H1 (cell line): ENCODE measurements at regions not wholly inside any gene's neighbourhood (a gene's known extent, or its start where the extent isn't known, plus 50 kb on each side); places are given as distances from the start of the nearest gene placed in this dataset.

ENCODE experiments used
- ATF2 ChIP-seq: IDR thresholded peaks from 2 replicates; pipeline ENCODE4 v1.6.1; 2012; ENCODE audit warnings: low read length, inconsistent platforms
- KDM4A ChIP-seq: IDR thresholded peaks from one replicate; pipeline ENCODE4 v1.7.1; 2012; ENCODE audit warnings: low read depth, mild to moderate bottlenecking, moderate library complexity, low read length, inconsistent platforms; ENCODE audit not compliant: severe bottlenecking
- POLR2A ChIP-seq, 2 experiments: IDR thresholded peaks; 1 replicate in 1 of 2; 2 replicates in 1 of 2; pipeline ENCODE4 v1.6.1; 2011; ENCODE audit warnings: low read depth in 2 of 2, low read length in 2 of 2, mild to moderate bottlenecking in 2 of 2; ENCODE audit errors: control extremely low read depth in 1 of 2

- TF ChIP-seq ATF2, result no peak
- no peak for TF ChIP-seq POLR2A (IDR thresholded peaks at IDR 0.05; ENCODE audit: control extremely low read depth in 1 of 2, low read depth in 2 of 2, low read length in 2 of 2)
- no peak for TF ChIP-seq KDM4A
Observed at GRCh38 chrX:36803151-36803550, 205.0 kb upstream of the FAM47C start (continued).
